B cell (primary cell): ENCODE measurements at regions not wholly inside any gene's neighbourhood (a gene's known extent, or its start where the extent isn't known, plus 50 kb on each side); places are given as distances from the start of the nearest gene placed in this dataset.
"Not testable (repeated sequence)": the region's sequence is repeated elsewhere in the genome, so short reads cannot be mapped to it uniquely, and the experiment has no call there.

Experiments used
- ATAC-seq: fragments of 200-7000 bp; cut with Tn5 transposase; one replicate; pipeline ENCODE4 v1.10.0; 2021; ENCODE audit warnings: low read depth, mild to moderate bottlenecking, moderate number of reproducible peaks, moderate library complexity
- CTCF ChIA-PET: fragments of 350-600 bp; sonication (Branson Sonifier 250); formaldehyde crosslinking; loops from one replicate; lab custom pipeline; 2021; ENCODE audit warnings: antibody characterized with exemption, inconsistent platforms; lab: Charles Lee
- POLR2A ChIA-PET: fragments of 350-600 bp; sonication (Branson Sonifier 250); formaldehyde crosslinking; loops from one replicate; lab custom pipeline; 2021; ENCODE audit warnings: antibody characterized with exemption; lab: Charles Lee
- DNase-seq: peaks from one replicate; pipeline ENCODE4 v3.0.0; 2013
- H2AFZ ChIP-seq: 2 replicates; pipeline ENCODE4 v1.6.1; 2012; ENCODE audit warnings: mild to moderate bottlenecking, low read depth, low read length; ENCODE audit not compliant: insufficient read depth, poor library complexity, severe bottlenecking
- H3K27ac ChIP-seq, 2 donors: 1 replicate in 1 of 2; 2 replicates in 1 of 2; pipeline ENCODE4 v1.5.1; 2012 to 2013; ENCODE audit warnings: low read length in 2 of 2, mild to moderate bottlenecking in 2 of 2, moderate library complexity in 1 of 2
- H3K27me3 ChIP-seq, 4 experiments: fragments of 200-600 bp in 1 of 4; sonication (generic) in 1 of 4; replicated peaks in 1 of 4; 1 replicate in 2 of 4; 2 replicates in 2 of 4; pipeline versions ENCODE4 v1.6.1 to v1.7.0; 2013 to 2016; ENCODE audit warnings: low read length in 3 of 4, mild to moderate bottlenecking in 2 of 4, mixed read lengths in 1 of 4, moderate library complexity in 1 of 4; ENCODE audit not compliant: insufficient read depth in 4 of 4, control insufficient read depth in 3 of 4; ENCODE audit errors: control extremely low read depth in 1 of 4
- H3K36me3 ChIP-seq, 2 experiments: replicated peaks in 1 of 2; 1 replicate in 1 of 2; 2 replicates in 1 of 2; pipeline versions ENCODE4 v1.6.1 to v1.7.1; 2013; ENCODE audit warnings: low read length in 1 of 2; ENCODE audit not compliant: insufficient read depth in 2 of 2, control insufficient read depth in 1 of 2; ENCODE audit errors: control extremely low read depth in 1 of 2, extremely low read depth in 1 of 2
- H3K4me1 ChIP-seq, 2 donors: fragments of 200-600 bp in 1 of 2; sonication (generic) in 1 of 2; 1 replicate in 1 of 2; 2 replicates in 1 of 2; pipeline versions ENCODE4 v1.5.1 to v1.6.1; 2013 to 2017; ENCODE audit warnings: low read length in 2 of 2; ENCODE audit not compliant: control insufficient read depth in 2 of 2, insufficient read depth in 2 of 2
- H3K4me2 ChIP-seq: replicated peaks from 2 replicates; pipeline ENCODE3; 2012; ENCODE audit warnings: mild to moderate bottlenecking, low read depth, low read length; ENCODE audit not compliant: poor library complexity, severe bottlenecking
- H3K4me3 ChIP-seq, 5 experiments: fragments of 200-600 bp in 1 of 5; sonication (generic) in 1 of 5; 1 replicate in 3 of 5; 2 replicates in 2 of 5; pipeline versions ENCODE4 v1.5.1 to v1.7.0; 2011 to 2016; ENCODE audit warnings: low read length in 4 of 5, mild to moderate bottlenecking in 4 of 5, low read depth in 2 of 5, control low read depth in 1 of 5, moderate library complexity in 1 of 5; ENCODE audit not compliant: insufficient read depth in 1 of 5; ENCODE audit errors: control extremely low read depth in 1 of 5, extremely low read depth in 1 of 5
- H3K79me2 ChIP-seq: fragments of 200-600 bp; sonication (generic); one replicate; pipeline ENCODE4 v1.6.0; 2016; ENCODE audit warnings: low read length; ENCODE audit not compliant: control insufficient read depth, insufficient read depth
- H3K9ac ChIP-seq: fragments of 200-600 bp; sonication (generic); 2 replicates; pipeline ENCODE4 v1.6.1; 2017; ENCODE audit warnings: mild to moderate bottlenecking, low read length, moderate library complexity
- H3K9me3 ChIP-seq, 3 donors: one replicate each; pipeline versions ENCODE4 v1.6.1 to v1.7.1; 2013; ENCODE audit warnings: low read length in 2 of 3; ENCODE audit not compliant: control insufficient read depth in 2 of 3, insufficient read depth in 1 of 3; ENCODE audit errors: control extremely low read depth in 1 of 3
- H4K20me1 ChIP-seq: 2 replicates; pipeline ENCODE4 v1.6.0; 2012; ENCODE audit warnings: mild to moderate bottlenecking, low read length; ENCODE audit not compliant: insufficient read depth, control insufficient read depth, poor library complexity, severe bottlenecking
- H3K27ac Mint-ChIP-seq: one replicate; pipeline ENCODE4 v1.8.0; 2021; ENCODE audit warnings: mixed read lengths
- H3K27me3 Mint-ChIP-seq: one replicate; pipeline ENCODE4 v1.8.0; 2021; ENCODE audit warnings: mixed read lengths
- H3K4me1 Mint-ChIP-seq: one replicate; pipeline ENCODE4 v1.8.0; 2021; ENCODE audit warnings: mixed read lengths
- H3K4me3 Mint-ChIP-seq: one replicate; pipeline ENCODE4 v1.8.0; 2021; ENCODE audit warnings: mixed read lengths
- H3K9me3 Mint-ChIP-seq: one replicate; pipeline ENCODE4 v1.8.0; 2022; ENCODE audit warnings: mixed read lengths; ENCODE audit not compliant: insufficient read depth
- CTCF ChIP-seq: fragments of 200-600 bp; IDR thresholded peaks from one replicate; pipeline ENCODE4 v1.8.0; 2022; ENCODE audit warnings: antibody characterized with exemption, mild to moderate bottlenecking
- EZH2 ChIP-seq: IDR thresholded peaks from 2 replicates; pipeline ENCODE4 v1.6.1; 2012; ENCODE audit warnings: borderline replicate concordance, low read depth, mild to moderate bottlenecking, moderate library complexity, low read length; ENCODE audit not compliant: insufficient read depth, poor library complexity, severe bottlenecking
- WGBS: methylation state at CpG from one replicate; pipeline ENCODE4 v1.1.5; 2013; ENCODE audit warnings: missing lambda C conversion rate; ENCODE audit not compliant: insufficient coverage; 5-methylcytosine and 5-hydroxymethylcytosine counted together
- intact Hi-C: fragments of 100-400 bp; cut with micrococcal nuclease; formaldehyde crosslinking; loops from one replicate; pipeline ENCODE4 v1.10.0; 2022

- Histone ChIP-seq H3K36me3 (no peaks in the 10 kb centered on the region), H3K4me3 (no peak overlapping the region), H2AFZ (no peak overlapping the region), H4K20me1 (no peaks in the 10 kb centered on the region), H3K9me3 (peaks cover 0 to 1% (median 0%) of the 10 kb centered on the region in 3 donors), H3K27ac (no peak overlapping the region), H3K79me2 (no peaks in the 10 kb centered on the region), H3K9ac (no peak overlapping the region), H3K4me1 (no peaks in the 10 kb centered on the region), H3K27me3 (no peaks in the 10 kb centered on the region), H3K4me2 (no peak overlapping the region)
- no peaks in the 10 kb centered on the region for H3K27me3 Mint-ChIP-seq
- H3K27ac Mint-ChIP-seq = no peak overlapping the region
- H3K4me3 Mint-ChIP-seq = no peak overlapping the region
- POLR2A ChIA-PET = no interaction called here
- H3K9me3 Mint-ChIP-seq = peaks cover 1% of the 10 kb centered on the region
- no peak for DNase-seq
- H3K4me1 Mint-ChIP-seq = peaks cover 8% of the 10 kb centered on the region
- ATAC-seq = no peak
- WGBS = no CpG with 5 or more reads among the region's 2 CpGs
- intact Hi-C loops = no loop called here
- CTCF ChIA-PET = interaction anchor here (1.1 to 1.2 kb wide), 2 partner anchors 8 to 9 kb away, joined by 4 read pairs; no protein-coding TSS in a partner anchor
- TF ChIP-seq EZH2 = no peak
- TF ChIP-seq CTCF = no peak
Measured at GRCh38 chr12:46064548-46064947, 74.2 kb upstream of the SCAF11 start.

GRCh38 chr12:46058697-46059096 lies 68.3 kb upstream of the SCAF11 start:
- H3K9me3 Mint-ChIP-seq, H2AFZ ChIP-seq, H3K36me3 ChIP-seq, H3K4me3 Mint-ChIP-seq, POLR2A ChIA-PET, H3K27me3 ChIP-seq, ATAC-seq, H3K9ac ChIP-seq, H3K9me3 ChIP-seq, H3K4me2 ChIP-seq, H3K27me3 Mint-ChIP-seq, H3K4me1 ChIP-seq, H3K4me3 ChIP-seq, H3K27ac Mint-ChIP-seq, intact Hi-C loops, H4K20me1 ChIP-seq, H3K4me1 Mint-ChIP-seq, H3K27ac ChIP-seq, H3K79me2 ChIP-seq, DNase-seq: not testable (repeated sequence)
- CTCF ChIA-PET = interaction anchor here (1.0 to 1.5 kb wide), 2 partner anchors 13 to 15 kb away, joined by 4 to 5 read pairs; no protein-coding TSS in a partner anchor
- 100% methylated on average over 4 of the region's 7 CpGs for WGBS
